NB4 (cell line): ENCODE measurements at regions not wholly inside any gene's neighbourhood (a gene's known extent, or its start where the extent isn't known, plus 50 kb on each side); places are given as distances from the start of the nearest gene placed in this dataset.

ENCODE experiments used
- DNase-seq: peaks from one replicate; pipeline ENCODE4 v3.0.0; 2010; ENCODE audit warnings: low read depth
- H3K4me3 ChIP-seq: one replicate; pipeline ENCODE4 v1.5.1; 2011; ENCODE audit warnings: mild to moderate bottlenecking, low read depth, low read length, moderate library complexity
- MYC ChIP-seq: IDR thresholded peaks from 2 replicates; pipeline ENCODE4 v1.6.1; 2011; ENCODE audit warnings: low read depth, low read length
- POLR2A ChIP-seq: IDR thresholded peaks from 2 replicates; pipeline ENCODE4 v1.6.1; 2011; ENCODE audit warnings: mild to moderate bottlenecking; ENCODE audit not compliant: insufficient read length; ENCODE audit errors: extremely low read depth
- TF ChIP-seq, protein P1 (sequence below): IDR thresholded peaks from one replicate; pipeline ENCODE4 v1.5.1; 2012; ENCODE audit warnings: low read depth, low read length
- TF ChIP-seq, protein P2 (sequence below): IDR thresholded peaks from 2 replicates; pipeline ENCODE4 v1.6.1; 2011; ENCODE audit warnings: low read depth, low read length

DNA sequence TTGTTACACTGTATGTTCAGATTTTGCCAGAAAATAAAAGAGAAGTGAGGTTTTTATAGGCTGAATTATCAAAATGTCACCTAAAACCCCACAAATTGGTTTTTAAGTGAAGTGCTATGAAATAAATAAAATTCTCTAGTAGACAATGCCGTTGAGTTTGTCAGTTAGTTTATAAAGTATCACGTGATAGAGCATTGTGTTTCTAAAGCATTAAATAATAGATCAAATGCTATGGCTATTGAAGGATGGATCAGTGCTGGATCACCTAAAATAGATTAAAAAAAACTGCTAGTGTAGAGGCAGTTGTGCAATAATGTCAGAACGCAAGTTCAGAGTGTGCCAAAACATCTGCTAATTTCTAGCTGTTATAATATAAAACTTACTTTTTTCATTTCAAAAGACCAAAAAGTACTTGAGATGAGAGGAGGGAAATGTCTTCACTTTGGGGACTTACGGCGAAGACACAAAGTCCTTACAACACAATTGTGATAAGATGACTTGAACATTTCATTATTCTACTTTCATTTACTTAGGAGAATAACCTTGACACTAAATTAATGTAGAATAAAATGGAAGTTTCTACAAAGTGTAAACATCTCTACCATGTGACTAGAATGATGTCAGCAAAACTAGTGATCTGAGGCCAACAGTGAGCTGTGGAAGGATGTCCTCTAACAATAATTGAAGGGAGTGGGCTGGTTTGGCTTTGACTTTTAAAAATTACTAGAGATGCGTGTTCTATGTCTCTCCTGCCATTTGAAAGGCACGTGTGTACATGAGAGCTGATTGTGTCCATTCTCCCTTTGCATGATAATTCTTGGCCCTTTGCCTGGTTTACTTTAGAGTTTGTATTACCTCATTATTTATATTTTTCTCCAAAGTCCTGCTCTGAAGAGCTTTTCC lies 154.4 kb upstream of the PDE3A start:
- no peak for DNase-seq
- H3K4me3 ChIP-seq, result no peak overlapping the region
- TF ChIP-seq POLR2A (no peak), MYC (no peak)
- TF ChIP-seq, protein P1, sequence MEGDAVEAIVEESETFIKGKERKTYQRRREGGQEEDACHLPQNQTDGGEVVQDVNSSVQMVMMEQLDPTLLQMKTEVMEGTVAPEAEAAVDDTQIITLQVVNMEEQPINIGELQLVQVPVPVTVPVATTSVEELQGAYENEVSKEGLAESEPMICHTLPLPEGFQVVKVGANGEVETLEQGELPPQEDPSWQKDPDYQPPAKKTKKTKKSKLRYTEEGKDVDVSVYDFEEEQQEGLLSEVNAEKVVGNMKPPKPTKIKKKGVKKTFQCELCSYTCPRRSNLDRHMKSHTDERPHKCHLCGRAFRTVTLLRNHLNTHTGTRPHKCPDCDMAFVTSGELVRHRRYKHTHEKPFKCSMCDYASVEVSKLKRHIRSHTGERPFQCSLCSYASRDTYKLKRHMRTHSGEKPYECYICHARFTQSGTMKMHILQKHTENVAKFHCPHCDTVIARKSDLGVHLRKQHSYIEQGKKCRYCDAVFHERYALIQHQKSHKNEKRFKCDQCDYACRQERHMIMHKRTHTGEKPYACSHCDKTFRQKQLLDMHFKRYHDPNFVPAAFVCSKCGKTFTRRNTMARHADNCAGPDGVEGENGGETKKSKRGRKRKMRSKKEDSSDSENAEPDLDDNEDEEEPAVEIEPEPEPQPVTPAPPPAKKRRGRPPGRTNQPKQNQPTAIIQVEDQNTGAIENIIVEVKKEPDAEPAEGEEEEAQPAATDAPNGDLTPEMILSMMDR, result no peak
- TF ChIP-seq, protein P2, sequence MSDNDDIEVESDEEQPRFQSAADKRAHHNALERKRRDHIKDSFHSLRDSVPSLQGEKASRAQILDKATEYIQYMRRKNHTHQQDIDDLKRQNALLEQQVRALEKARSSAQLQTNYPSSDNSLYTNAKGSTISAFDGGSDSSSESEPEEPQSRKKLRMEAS, result no peak

DNA sequence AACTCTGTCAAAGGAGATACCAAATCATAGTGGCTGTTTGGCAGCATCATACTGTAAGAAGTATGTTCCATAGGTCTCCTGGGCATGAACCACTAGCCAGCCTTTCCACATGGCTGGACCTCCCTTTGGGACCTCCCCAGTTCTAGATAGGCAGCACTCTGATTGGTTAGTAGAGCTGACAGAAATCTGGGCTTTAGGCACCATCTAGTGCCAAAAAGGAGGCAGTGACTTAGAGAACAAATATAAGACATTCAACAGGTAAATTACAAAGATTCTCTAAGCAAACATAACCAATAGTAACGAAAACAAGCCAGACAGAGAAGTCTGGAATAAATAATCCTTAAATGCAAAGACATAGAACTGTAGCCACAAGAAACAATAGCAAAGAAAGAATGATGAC lies 148.0 kb upstream of the PDE3A start:
- TF ChIP-seq, protein P1, result peak; percentile 37
- no peak for TF ChIP-seq POLR2A
- DNase-seq, result peak; percentile 62
- no peak overlapping the region for H3K4me3 ChIP-seq

GRCh38 chr12:20232931-20233675 lies 135.2 kb upstream of the PDE3A start:
- DNase-seq, result no peak
- H3K4me3 ChIP-seq, result no peak overlapping the region
- TF ChIP-seq, protein P2, result no peak
- TF ChIP-seq MYC, result no peak
- no peak for TF ChIP-seq POLR2A
- TF ChIP-seq, protein P1, result no peak

- no peak for TF ChIP-seq POLR2A
- no peak for TF ChIP-seq MYC
- TF ChIP-seq, protein P1, result no peak
- TF ChIP-seq, protein P2, result no peak
- no peak for DNase-seq
- no peak overlapping the region for H3K4me3 ChIP-seq
Observed at GRCh38 chr12:20234474-20234873, 133.9 kb upstream of the PDE3A start.

DNA sequence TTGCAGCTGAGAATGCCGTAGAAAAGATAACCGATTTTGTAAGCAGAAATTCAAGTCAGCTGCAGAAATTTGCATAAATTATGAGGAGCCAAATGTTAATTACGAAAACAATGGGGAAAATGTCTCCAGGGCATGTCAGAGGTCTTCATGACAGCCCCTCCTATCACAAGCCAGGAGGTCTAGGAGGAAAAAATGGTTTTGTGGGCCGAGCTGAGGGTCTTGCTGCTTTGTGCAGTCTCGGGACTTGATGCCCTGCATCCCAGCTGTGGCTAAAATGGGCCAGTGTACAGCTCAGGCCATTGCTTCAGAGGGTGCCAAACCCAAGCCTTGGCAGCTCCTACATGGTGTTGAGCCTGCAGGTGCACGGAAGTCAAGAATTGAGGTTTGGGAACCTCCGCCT lies 131.2 kb upstream of the PDE3A start:
- no peak overlapping the region for H3K4me3 ChIP-seq
- TF ChIP-seq, protein P1, result no peak
- no peak for TF ChIP-seq MYC
- TF ChIP-seq, protein P2, result no peak
- no peak for TF ChIP-seq POLR2A
- no peak for DNase-seq
